CD4-positive, alpha-beta T cell (primary cell): ENCODE measurements at regions not wholly inside any gene's neighbourhood (a gene's known extent, or its start where the extent isn't known, plus 50 kb on each side); places are given as distances from the start of the nearest gene placed in this dataset.

ENCODE experiments used
- ATAC-seq: fragments of 200-7000 bp; cut with Tn5 transposase; one replicate; pipeline ENCODE4 v1.10.0; 2022; ENCODE audit warnings: mild to moderate bottlenecking; ENCODE audit not compliant: poor library complexity
- CTCF ChIA-PET: fragments of 350-600 bp; sonication (Branson Sonifier 250); formaldehyde crosslinking; loops from one replicate; lab custom pipeline; 2021; ENCODE audit warnings: antibody characterized with exemption, inconsistent platforms; lab: Charles Lee
- POLR2A ChIA-PET: fragments of 350-600 bp; sonication (Branson Sonifier 250); formaldehyde crosslinking; loops from one replicate; lab custom pipeline; 2021; ENCODE audit warnings: antibody characterized with exemption, inconsistent platforms; lab: Charles Lee
- DNase-seq, 14 experiments: peaks; one replicate each; pipeline ENCODE4 v3.0.0-alpha.2; 2013 to 2020; ENCODE audit warnings: mixed read lengths in 2 of 14
- H3K27ac ChIP-seq, 2 donors: one replicate each; pipeline versions ENCODE4 v1.5.1 to v1.7.0; 2013; ENCODE audit warnings: low read length in 2 of 2, low read depth in 1 of 2, mild to moderate bottlenecking in 1 of 2
- H3K27me3 ChIP-seq, 2 experiments: 1 replicate in 1 of 2; 2 replicates in 1 of 2; pipeline versions ENCODE4 v1.6.1 to v1.7.0; 2013; ENCODE audit warnings: low read length in 2 of 2, control low read depth in 1 of 2, mild to moderate bottlenecking in 1 of 2, moderate library complexity in 1 of 2; ENCODE audit not compliant: insufficient read depth in 2 of 2, control insufficient read depth in 1 of 2
- H3K36me3 ChIP-seq: one replicate; pipeline ENCODE4 v1.6.1; 2013; ENCODE audit warnings: low read length, control low read depth; ENCODE audit not compliant: insufficient read depth
- H3K4me1 ChIP-seq: one replicate; pipeline ENCODE4 v1.6.1; 2013; ENCODE audit warnings: low read length, control low read depth; ENCODE audit not compliant: insufficient read depth
- H3K4me3 ChIP-seq: one replicate; pipeline ENCODE4 v1.5.1; 2013; ENCODE audit warnings: mild to moderate bottlenecking, low read length, moderate library complexity
- H3K9me3 ChIP-seq, 2 experiments: 1 replicate in 1 of 2; 2 replicates in 1 of 2; pipeline versions ENCODE4 v1.6.1 to v1.7.0; 2013; ENCODE audit warnings: low read length in 2 of 2, mild to moderate bottlenecking in 2 of 2, control low read depth in 1 of 2, moderate library complexity in 1 of 2; ENCODE audit not compliant: control insufficient read depth in 1 of 2, insufficient read depth in 1 of 2
- H3K27ac Mint-ChIP-seq: one replicate; pipeline ENCODE4 v1.8.0; 2020; ENCODE audit warnings: mixed read lengths
- H3K27me3 Mint-ChIP-seq: one replicate; pipeline ENCODE4 v1.8.0; 2021; ENCODE audit warnings: mixed read lengths
- H3K36me3 Mint-ChIP-seq: one replicate; pipeline ENCODE4 v1.8.0; 2021; ENCODE audit warnings: low read depth, mixed read lengths
- H3K4me1 Mint-ChIP-seq: one replicate; pipeline ENCODE4 v1.8.0; 2021; ENCODE audit warnings: low read depth, mixed read lengths
- H3K4me3 Mint-ChIP-seq: one replicate; pipeline ENCODE4 v1.8.0; 2020; ENCODE audit warnings: mild to moderate bottlenecking, mixed read lengths
- H3K9me3 Mint-ChIP-seq: one replicate; pipeline ENCODE4 v1.8.0; 2020; ENCODE audit warnings: mixed read lengths
- CTCF ChIP-seq: fragments of 200-600 bp; IDR thresholded peaks from one replicate; pipeline ENCODE4 v1.8.0; 2022; ENCODE audit warnings: antibody characterized with exemption, mild to moderate bottlenecking
- intact Hi-C, 2 experiments: fragments of 100-400 bp; cut with DNase I in 1 of 2; cut with micrococcal nuclease in 1 of 2; formaldehyde crosslinking; loops; one replicate each; pipeline versions ENCODE4 v1.15.1 to v1.9.0; 2023 to 2025; cut with DNase I, micrococcal nuclease

- H3K36me3 Mint-ChIP-seq, result no peaks in the 10 kb centered on the region
- TF ChIP-seq CTCF, result no peak
- no peaks in the 10 kb centered on the region for H3K9me3 Mint-ChIP-seq
- H3K27ac Mint-ChIP-seq, result no peak overlapping the region
- POLR2A ChIA-PET, result no interaction called here
- DNase-seq, result peak in 1 of 14 experiments; percentile 21
- no peak for ATAC-seq
- peak overlapping the region; percentile 35 for H3K4me3 ChIP-seq
- H3K27me3 ChIP-seq, result no peaks in the 10 kb centered on the region
- peaks cover 4% of the 10 kb centered on the region for H3K27me3 Mint-ChIP-seq
- no peaks in the 10 kb centered on the region for H3K4me1 ChIP-seq
- H3K27ac ChIP-seq, result no peak overlapping the region
- H3K4me1 Mint-ChIP-seq, result peaks cover 14% of the 10 kb centered on the region
- H3K36me3 ChIP-seq, result no peaks in the 10 kb centered on the region
- H3K4me3 Mint-ChIP-seq, result no peak overlapping the region
- intact Hi-C loops, result no loop called here
- CTCF ChIA-PET, result no interaction called here
- no peaks in the 10 kb centered on the region for H3K9me3 ChIP-seq
These were observed 118.9 kb downstream of the TMA16 start for GRCh38 chr4:163613383-163613782.

- H3K36me3 ChIP-seq, result no peaks in the 10 kb centered on the region
- H3K4me1 ChIP-seq, result no peaks in the 10 kb centered on the region
- Mint-ChIP-seq H3K27ac (no peak overlapping the region), H3K9me3 (no peaks in the 10 kb centered on the region), H3K4me1 (peaks cover 3% of the 10 kb centered on the region), H3K4me3 (no peak overlapping the region), H3K27me3 (peaks cover 4% of the 10 kb centered on the region), H3K36me3 (no peaks in the 10 kb centered on the region)
- ATAC-seq (no peak), DNase-seq (no peak)
- H3K27ac ChIP-seq, result no peak overlapping the region
- intact Hi-C loops, result loop anchor here in 1 of 2 experiments (5.0 kb wide), 1 partner anchor 48 kb away; no protein-coding TSS in a partner anchor
- no peaks in the 10 kb centered on the region for H3K27me3 ChIP-seq
- ChIA-PET POLR2A (no interaction called here), CTCF (no interaction called here)
- no peaks in the 10 kb centered on the region for H3K9me3 ChIP-seq
- H3K4me3 ChIP-seq, result no peak overlapping the region
- no peak for TF ChIP-seq CTCF
These were observed 120.4 kb downstream of the TMA16 start for GRCh38 chr4:163614866-163615265.

- H3K4me3 Mint-ChIP-seq, result no peak overlapping the region
- CTCF ChIA-PET, result no interaction called here
- intact Hi-C loops, result loop anchor here in 1 of 2 experiments (5.0 kb wide), 1 partner anchor 52 kb away; no protein-coding TSS in a partner anchor
- Histone ChIP-seq H3K27ac (no peak overlapping the region), H3K27me3 (no peaks in the 10 kb centered on the region), H3K4me1 (peaks cover 9% of the 10 kb centered on the region), H3K36me3 (no peaks in the 10 kb centered on the region), H3K9me3 (no peaks in the 10 kb centered on the region), H3K4me3 (no peak overlapping the region)
- DNase-seq (no peak), ATAC-seq (no peak)
- peaks cover 24% of the 10 kb centered on the region for H3K4me1 Mint-ChIP-seq
- POLR2A ChIA-PET, result no interaction called here
- H3K27ac Mint-ChIP-seq, result no peak overlapping the region
- H3K9me3 Mint-ChIP-seq, result no peaks in the 10 kb centered on the region
- H3K27me3 Mint-ChIP-seq, result no peaks in the 10 kb centered on the region
- H3K36me3 Mint-ChIP-seq, result no peaks in the 10 kb centered on the region
- no peak for TF ChIP-seq CTCF
These were observed 124.4 kb downstream of the TMA16 start for GRCh38 chr4:163618845-163619244.
